ENCODE measurements at regions not wholly inside any gene's neighbourhood (a gene's known extent, or its start where the extent isn't known, plus 50 kb on each side); places are given as distances from the start of the nearest gene placed in this dataset.
"Not testable (repeated sequence)": the region's sequence is repeated elsewhere in the genome, so short reads cannot be mapped to it uniquely, and the experiment has no call there.

- TF ChIP-seq CTCF, POLR2A (IDR thresholded peaks at IDR 0.05): not testable (repeated sequence)
Observed at GRCh38 chr16:29124162-29124561, 139.3 kb downstream of the LAT start.
